ENCODE measurements at regions not wholly inside any gene's neighbourhood (a gene's known extent, or its start where the extent isn't known, plus 50 kb on each side); places are given as distances from the start of the nearest gene placed in this dataset.

- no peak overlapping the region for H2BK5ac ChIP-seq (ENCODE audit: low read depth, low read length)
- ChIA-PET CTCF (ENCODE audit: partially characterized antibody) (no interaction called here), POLR2A (ENCODE audit: partially characterized antibody) (no interaction called here)
- H3K27me3 ChIP-seq (replicated peaks in 1 of 4; ENCODE audit: control insufficient read depth in 3 of 4, extremely low read depth in 1 of 4, insufficient read depth in 3 of 4, low read length in 3 of 4): no peaks in the 10 kb centered on the region
- H3K36me3 ChIP-seq (ENCODE audit: control insufficient read depth in 2 of 4, insufficient read depth in 4 of 4, low read length in 3 of 4): no peaks in the 10 kb centered on the region
- no peak overlapping the region for H3K27ac ChIP-seq (ENCODE audit: low read depth, low read length)
- FAIRE-seq (no peak), DNase-seq (ENCODE audit: low read depth in 1 of 2, low spot score in 2 of 2) (no peak)
- no peak overlapping the region for H3K56ac ChIP-seq (replicated peaks; ENCODE audit: insufficient read length, low read depth, low read length)
- 100% methylated on average over 2 of the region's 2 CpGs; no CpG with 5 or more reads in 1 of the 2 experiments for WGBS, 2 experiments (ENCODE audit: extremely low coverage in 1 of 2, insufficient coverage in 1 of 2, insufficient read length in 1 of 2, insufficient replicate concordance in 2 of 2, low coverage in 1 of 2, low lambda C conversion rate in 2 of 2, missing lambda C conversion rate in 1 of 2)
- H4K5ac ChIP-seq (ENCODE audit: insufficient read length, low read depth, low read length): no peak overlapping the region
- TF ChIP-seq SRF (IDR thresholded peaks at IDR 0.05; ENCODE audit: low read depth, low read length) (no peak), POLR2A (IDR thresholded peaks at IDR 0.05; ENCODE audit: control extremely low read depth in 1 of 2, low read depth in 2 of 2, low read length in 2 of 2) (no peak), RAD21 (IDR thresholded peaks at IDR 0.05 in 1 of 2, conservative IDR thresholded peaks at IDR 0.05 in 1 of 2; ENCODE audit: low read depth in 2 of 2, low read length in 2 of 2) (no peak), FOSL1 (IDR thresholded peaks at IDR 0.05; ENCODE audit: insufficient read depth, low read depth, low read length) (no peak), EP300 (IDR thresholded peaks at IDR 0.05; ENCODE audit: borderline replicate concordance in 1 of 2, low read depth in 2 of 2, low read length in 2 of 2) (no peak), CHD1 (IDR thresholded peaks at IDR 0.05; ENCODE audit: low read depth, low read length) (no peak), RFX5 (IDR thresholded peaks at IDR 0.05; ENCODE audit: borderline replicate concordance, low read depth, low read length) (no peak), PHF8 (conservative IDR thresholded peaks at IDR 0.05; ENCODE audit: low read depth, low read length) (no peak), RXRA (IDR thresholded peaks at IDR 0.05; ENCODE audit: insufficient read depth, low read depth, low read length) (no peak), SP4 (IDR thresholded peaks at IDR 0.05; ENCODE audit: low read length) (no peak)
- TF ChIP-seq, protein P1, sequence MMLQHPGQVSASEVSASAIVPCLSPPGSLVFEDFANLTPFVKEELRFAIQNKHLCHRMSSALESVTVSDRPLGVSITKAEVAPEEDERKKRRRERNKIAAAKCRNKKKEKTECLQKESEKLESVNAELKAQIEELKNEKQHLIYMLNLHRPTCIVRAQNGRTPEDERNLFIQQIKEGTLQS (IDR thresholded peaks at IDR 0.05; ENCODE audit: insufficient read depth, low read depth, low read length): no peak
- H3K79me2 ChIP-seq (ENCODE audit: control insufficient read depth in 1 of 2, insufficient read depth in 2 of 2, low read length in 2 of 2): no peaks in the 10 kb centered on the region
- H4K8ac ChIP-seq (ENCODE audit: extremely low read depth, insufficient read depth, low read length): no peak overlapping the region
- H2BK12ac ChIP-seq (ENCODE audit: low read depth, low read length): no peak overlapping the region
- no peaks in the 10 kb centered on the region for H3K79me1 ChIP-seq (ENCODE audit: low read depth, low read length)
- H2AFZ ChIP-seq (ENCODE audit: low read length): no peak overlapping the region
- H3K4ac ChIP-seq (replicated peaks; ENCODE audit: insufficient read length, low read depth, low read length): no peak overlapping the region
- H4K20me1 ChIP-seq (replicated peaks in 1 of 2; ENCODE audit: control insufficient read depth in 1 of 2, insufficient read depth in 2 of 2, low read length in 2 of 2): no peaks in the 10 kb centered on the region
- H3K23ac ChIP-seq (ENCODE audit: insufficient read length): no peak overlapping the region
- no peak overlapping the region for H3K9ac ChIP-seq (replicated peaks in 1 of 4; ENCODE audit: extremely low read depth in 1 of 4, low read depth in 3 of 4, low read length in 3 of 4)
- H2AK5ac ChIP-seq (ENCODE audit: low read depth, low read length): no peak overlapping the region
- peaks cover 0 to 10% of the 10 kb centered on the region in 2 experiments; a peak in 1 of 4 replicates for H3K9me3 ChIP-seq (ENCODE audit: insufficient read depth in 2 of 2, low read depth in 1 of 2, low read length in 1 of 2)
- no peaks in the 10 kb centered on the region for H3K4me1 ChIP-seq (replicated peaks in 1 of 4; ENCODE audit: control insufficient read depth in 3 of 4, insufficient read depth in 4 of 4, low read length in 3 of 4)
- no peaks in the 10 kb centered on the region for H3K23me2 ChIP-seq (ENCODE audit: low read depth, low read length)
- no peak overlapping the region for H3K18ac ChIP-seq (ENCODE audit: extremely low read depth, low read length)
- no peak overlapping the region for H3K4me3 ChIP-seq (ENCODE audit: extremely low read depth in 1 of 4, insufficient read depth in 2 of 4, low read depth in 3 of 4, low read length in 4 of 4)
- no peak overlapping the region for H3K14ac ChIP-seq (ENCODE audit: insufficient read length)
- no peak overlapping the region for H2BK15ac ChIP-seq (ENCODE audit: low read length)
- H2BK120ac ChIP-seq (replicated peaks; ENCODE audit: low read depth, low read length): no peak overlapping the region
- no peak overlapping the region for H4K91ac ChIP-seq (replicated peaks; ENCODE audit: insufficient read length, low read length)
- no peak overlapping the region for H3K4me2 ChIP-seq (ENCODE audit: insufficient read depth in 1 of 2, low read depth in 2 of 2, low read length in 2 of 2)
- H2BK20ac ChIP-seq (ENCODE audit: low read length): no peak overlapping the region
Observed at GRCh38 chr7:40945788-40946187, 757.1 kb downstream of the INHBA start.
